GM12864 (cell line): ENCODE measurements at regions not wholly inside any gene's neighbourhood (a gene's known extent, or its start where the extent isn't known, plus 50 kb on each side); places are given as distances from the start of the nearest gene placed in this dataset.

Experiments used
- DNase-seq: peaks from one replicate; pipeline ENCODE4 v3.0.0-alpha.2; 2011; ENCODE audit warnings: low read depth
- H3K4me3 ChIP-seq: 2 replicates; pipeline ENCODE4 v1.5.1; 2011; ENCODE audit warnings: mild to moderate bottlenecking, low read depth, low read length, control low read depth
- CTCF ChIP-seq: IDR thresholded peaks from 2 replicates; pipeline ENCODE4 v1.5.1; 2011; ENCODE audit warnings: low read depth, mild to moderate bottlenecking, moderate library complexity, low read length, control low read depth, inconsistent platforms; ENCODE audit errors: missing control alignments

- no peak overlapping the region for H3K4me3 ChIP-seq
- DNase-seq = no peak
- TF ChIP-seq CTCF = no peak
These were observed 56.6 kb upstream of the SMOC2 start for GRCh38 chr6:168384045-168385036.

GRCh38 chr6:168385037-168385759, 55.8 kb upstream of the SMOC2 start:
- DNase-seq = no peak
- no peak for TF ChIP-seq CTCF
- no peak overlapping the region for H3K4me3 ChIP-seq

- no peak overlapping the region for H3K4me3 ChIP-seq
- no peak for TF ChIP-seq CTCF
- DNase-seq = no peak
These were observed 54.9 kb upstream of the SMOC2 start for GRCh38 chr6:168385858-168386735.

GRCh38 chr6:168386973-168387372, 54.0 kb upstream of the SMOC2 start:
- TF ChIP-seq CTCF = no peak
- no peak overlapping the region for H3K4me3 ChIP-seq
- DNase-seq = no peak

- no peak for TF ChIP-seq CTCF
- DNase-seq = no peak
- H3K4me3 ChIP-seq = no peak overlapping the region
These were observed 53.6 kb upstream of the SMOC2 start for GRCh38 chr6:168387426-168387825.

GRCh38 chr6:168387911-168388310, 53.1 kb upstream of the SMOC2 start:
- no peak for TF ChIP-seq CTCF
- no peak for DNase-seq
- H3K4me3 ChIP-seq = no peak overlapping the region
